Natural killer cell (primary cell): ENCODE measurements at regions not wholly inside any gene's neighbourhood (a gene's known extent, or its start where the extent isn't known, plus 50 kb on each side); places are given as distances from the start of the nearest gene placed in this dataset.

Source experiments
- ATAC-seq, 3 donors: fragments of 150-1000 bp in 2 of 3; fragments of 200-7000 bp in 1 of 3; cut with Tn5 transposase; 1 replicate in 1 of 3; 2 replicates in 2 of 3; pipeline ENCODE4 v1.10.0; 2021; ENCODE audit warnings: mild to moderate bottlenecking in 2 of 3, moderate library complexity in 2 of 3
- DNase-seq, 2 donors: peaks; one replicate each; pipeline versions ENCODE4 v3.0.0 to v3.0.0-alpha.2; 2013 to 2021; ENCODE audit warnings: mixed read lengths in 1 of 2
- H3K27ac ChIP-seq: one replicate; pipeline ENCODE4 v1.5.1; 2013; ENCODE audit warnings: mild to moderate bottlenecking, low read length
- H3K27me3 ChIP-seq: one replicate; pipeline ENCODE4 v1.6.1; 2013; ENCODE audit warnings: low read length; ENCODE audit not compliant: control insufficient read depth, insufficient read depth
- H3K36me3 ChIP-seq: one replicate; pipeline ENCODE4 v1.6.1; 2013; ENCODE audit warnings: low read length; ENCODE audit not compliant: control insufficient read depth, insufficient read depth
- H3K4me1 ChIP-seq: one replicate; pipeline ENCODE4 v1.6.1; 2013; ENCODE audit warnings: low read length; ENCODE audit not compliant: control insufficient read depth, insufficient read depth
- H3K4me3 ChIP-seq: one replicate; pipeline ENCODE4 v1.5.1; 2013; ENCODE audit warnings: low read length
- H3K9me3 ChIP-seq: one replicate; pipeline ENCODE4 v1.6.1; 2013; ENCODE audit warnings: low read length; ENCODE audit not compliant: control insufficient read depth, insufficient read depth
- H3K27ac Mint-ChIP-seq, 2 donors: one replicate each; pipeline ENCODE4 v1.8.0; 2022; ENCODE audit warnings: mild to moderate bottlenecking in 2 of 2, mixed read lengths in 2 of 2, moderate library complexity in 1 of 2
- H3K27me3 Mint-ChIP-seq, 2 donors: one replicate each; pipeline ENCODE4 v1.8.0; 2022; ENCODE audit warnings: low read depth in 2 of 2, mixed read lengths in 2 of 2
- H3K36me3 Mint-ChIP-seq: one replicate; pipeline ENCODE4 v1.8.0; 2022; ENCODE audit warnings: mixed read lengths
- H3K4me1 Mint-ChIP-seq, 2 donors: one replicate each; pipeline ENCODE4 v1.8.0; 2022; ENCODE audit warnings: mixed read lengths in 2 of 2
- H3K4me3 Mint-ChIP-seq: one replicate; pipeline ENCODE4 v1.8.0; 2022; ENCODE audit warnings: mild to moderate bottlenecking, moderate library complexity, mixed read lengths
- H3K9me3 Mint-ChIP-seq, 2 donors: one replicate each; pipeline ENCODE4 v1.8.0; 2022; ENCODE audit warnings: mixed read lengths in 2 of 2
- CTCF ChIP-seq: fragments of 200-600 bp; IDR thresholded peaks from one replicate; pipeline ENCODE4 v1.8.0; 2022; ENCODE audit warnings: antibody characterized with exemption
- WGBS: methylation state at CpG from one replicate; pipeline ENCODE4 v1.1.7; 2013; ENCODE audit warnings: missing lambda C conversion rate; ENCODE audit not compliant: insufficient coverage; 5-methylcytosine and 5-hydroxymethylcytosine counted together
- intact Hi-C: fragments of 100-400 bp; cut with micrococcal nuclease; formaldehyde crosslinking; loops from one replicate; pipeline ENCODE4 v1.14.2; 2022

- Histone ChIP-seq H3K9me3 (no peaks in the 10 kb centered on the region), H3K4me3 (no peak overlapping the region), H3K27ac (no peak overlapping the region), H3K27me3 (no peaks in the 10 kb centered on the region), H3K4me1 (no peaks in the 10 kb centered on the region), H3K36me3 (no peaks in the 10 kb centered on the region)
- ATAC-seq (no peak), DNase-seq (no peak)
- no peaks in the 10 kb centered on the region for H3K9me3 Mint-ChIP-seq
- H3K36me3 Mint-ChIP-seq, result no peaks in the 10 kb centered on the region
- no peak for TF ChIP-seq CTCF
- intact Hi-C loops, result no loop called here
- WGBS, result 90% methylated on average over 7 of the region's 7 CpGs
- peaks cover 0 to 3% of the 10 kb centered on the region in 2 donors for H3K27me3 Mint-ChIP-seq
- no peaks in the 10 kb centered on the region for H3K4me1 Mint-ChIP-seq
- no peak overlapping the region for H3K4me3 Mint-ChIP-seq
- no peak overlapping the region for H3K27ac Mint-ChIP-seq
These were observed 380.3 kb downstream of the TCERG1L start for GRCh38 chr10:130931256-130931655.

- Histone ChIP-seq H3K9me3 (no peaks in the 10 kb centered on the region), H3K27ac (no peak overlapping the region), H3K4me3 (no peak overlapping the region), H3K36me3 (no peaks in the 10 kb centered on the region), H3K27me3 (no peaks in the 10 kb centered on the region), H3K4me1 (no peaks in the 10 kb centered on the region)
- peaks cover 0 to 3% of the 10 kb centered on the region in 2 donors for H3K27me3 Mint-ChIP-seq
- TF ChIP-seq CTCF, result no peak
- H3K36me3 Mint-ChIP-seq, result no peaks in the 10 kb centered on the region
- no peak for DNase-seq
- H3K4me3 Mint-ChIP-seq, result no peak overlapping the region
- WGBS, result 88% methylated on average over 15 of the region's 15 CpGs
- intact Hi-C loops, result no loop called here
- no peak for ATAC-seq
- no peaks in the 10 kb centered on the region for H3K9me3 Mint-ChIP-seq
- H3K4me1 Mint-ChIP-seq, result no peaks in the 10 kb centered on the region
- no peak overlapping the region for H3K27ac Mint-ChIP-seq
These were observed 379.1 kb downstream of the TCERG1L start for GRCh38 chr10:130932326-130933007.

- no peaks in the 10 kb centered on the region for H3K36me3 Mint-ChIP-seq
- no peak overlapping the region for H3K4me3 Mint-ChIP-seq
- Histone ChIP-seq H3K4me3 (no peak overlapping the region), H3K9me3 (no peaks in the 10 kb centered on the region), H3K4me1 (no peaks in the 10 kb centered on the region), H3K36me3 (no peaks in the 10 kb centered on the region), H3K27ac (no peak overlapping the region), H3K27me3 (no peaks in the 10 kb centered on the region)
- H3K4me1 Mint-ChIP-seq, result no peaks in the 10 kb centered on the region
- intact Hi-C loops, result no loop called here
- H3K27me3 Mint-ChIP-seq, result peaks cover 0 to 3% of the 10 kb centered on the region in 2 donors
- WGBS, result 78% methylated on average over 5 of the region's 5 CpGs
- no peak overlapping the region for H3K27ac Mint-ChIP-seq
- ATAC-seq (no peak), DNase-seq (no peak)
- no peak for TF ChIP-seq CTCF
- H3K9me3 Mint-ChIP-seq, result no peaks in the 10 kb centered on the region
These were observed 378.5 kb downstream of the TCERG1L start for GRCh38 chr10:130933008-130933390.
